GM10248 (cell line): ENCODE measurements at regions not wholly inside any gene's neighbourhood (a gene's known extent, or its start where the extent isn't known, plus 50 kb on each side); places are given as distances from the start of the nearest gene placed in this dataset.

Experiments
- CTCF ChIA-PET: fragments of 300-600 bp; sonication (Branson Sonifier 250); formaldehyde crosslinking; extraction: SDS; loops from one replicate; lab custom pipeline; 2021; ENCODE audit warnings: antibody characterized with exemption; lab: Yijun Ruan, JAX
- POLR2A ChIA-PET: fragments of 350-650 bp; sonication (Branson Sonifier 250); formaldehyde crosslinking; extraction: SDS; loops from one replicate; lab custom pipeline; 2020; ENCODE audit warnings: antibody characterized with exemption; lab: Yijun Ruan, JAX
- DNase-seq: peaks from one replicate; pipeline ENCODE4 v3.0.0; 2012; ENCODE audit errors: extremely low spot score
- TF ChIP-seq, protein P1 (sequence below): IDR thresholded peaks from 2 replicates; pipeline ENCODE4 v1.5.1; 2012; ENCODE audit warnings: mild to moderate bottlenecking, low read depth; ENCODE audit errors: extremely low read depth, missing control alignments, control extremely low read depth

DNA sequence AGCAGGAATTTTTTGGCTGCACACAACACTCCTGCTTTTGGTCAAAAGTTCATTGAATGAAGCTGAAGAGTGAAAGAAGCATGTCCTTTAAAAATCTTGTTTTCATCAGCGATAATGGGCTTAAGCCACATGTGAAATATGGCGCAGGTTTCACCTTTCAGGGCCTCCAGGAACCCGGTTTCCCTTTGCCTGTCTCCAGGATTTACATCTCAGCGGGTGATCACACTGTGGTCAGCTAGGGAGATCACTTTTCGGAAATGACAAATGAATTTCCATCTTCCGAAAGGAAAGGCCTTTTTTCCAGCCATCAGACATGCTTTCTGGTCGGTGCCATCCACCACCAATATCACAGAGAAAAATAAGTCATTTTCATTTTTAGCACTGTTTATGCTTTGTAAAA lies 727.1 kb upstream of the TBX3 start:
- TF ChIP-seq, protein P1, sequence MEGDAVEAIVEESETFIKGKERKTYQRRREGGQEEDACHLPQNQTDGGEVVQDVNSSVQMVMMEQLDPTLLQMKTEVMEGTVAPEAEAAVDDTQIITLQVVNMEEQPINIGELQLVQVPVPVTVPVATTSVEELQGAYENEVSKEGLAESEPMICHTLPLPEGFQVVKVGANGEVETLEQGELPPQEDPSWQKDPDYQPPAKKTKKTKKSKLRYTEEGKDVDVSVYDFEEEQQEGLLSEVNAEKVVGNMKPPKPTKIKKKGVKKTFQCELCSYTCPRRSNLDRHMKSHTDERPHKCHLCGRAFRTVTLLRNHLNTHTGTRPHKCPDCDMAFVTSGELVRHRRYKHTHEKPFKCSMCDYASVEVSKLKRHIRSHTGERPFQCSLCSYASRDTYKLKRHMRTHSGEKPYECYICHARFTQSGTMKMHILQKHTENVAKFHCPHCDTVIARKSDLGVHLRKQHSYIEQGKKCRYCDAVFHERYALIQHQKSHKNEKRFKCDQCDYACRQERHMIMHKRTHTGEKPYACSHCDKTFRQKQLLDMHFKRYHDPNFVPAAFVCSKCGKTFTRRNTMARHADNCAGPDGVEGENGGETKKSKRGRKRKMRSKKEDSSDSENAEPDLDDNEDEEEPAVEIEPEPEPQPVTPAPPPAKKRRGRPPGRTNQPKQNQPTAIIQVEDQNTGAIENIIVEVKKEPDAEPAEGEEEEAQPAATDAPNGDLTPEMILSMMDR = no peak
- CTCF ChIA-PET = no interaction called here
- POLR2A ChIA-PET = no interaction called here
- DNase-seq = no peak

DNA sequence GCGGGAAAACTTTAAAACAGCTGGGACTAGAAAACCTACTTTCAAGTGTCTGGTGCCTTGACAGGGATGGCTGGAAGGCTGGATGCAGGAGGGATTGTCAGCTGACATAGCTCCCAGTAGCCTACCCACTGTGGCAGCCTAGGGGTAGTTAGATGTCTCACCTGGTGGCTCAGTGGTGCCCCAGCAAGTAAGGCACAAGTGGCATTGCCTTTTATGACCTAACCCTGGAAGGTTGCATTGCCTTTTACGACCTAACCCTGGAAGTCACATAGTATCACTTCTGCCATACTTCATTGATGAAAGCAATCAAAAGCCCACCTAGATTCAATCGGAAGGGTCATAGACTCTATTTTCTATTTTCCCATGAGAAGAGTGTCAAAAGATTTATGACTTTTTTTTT lies 724.7 kb upstream of the TBX3 start:
- ChIA-PET CTCF (no interaction called here), POLR2A (interaction anchor here (1.2 kb wide), 1 partner anchor 14 kb away, joined by 4 read pairs; no protein-coding TSS in a partner anchor)
- TF ChIP-seq, protein P1 = no peak

DNA sequence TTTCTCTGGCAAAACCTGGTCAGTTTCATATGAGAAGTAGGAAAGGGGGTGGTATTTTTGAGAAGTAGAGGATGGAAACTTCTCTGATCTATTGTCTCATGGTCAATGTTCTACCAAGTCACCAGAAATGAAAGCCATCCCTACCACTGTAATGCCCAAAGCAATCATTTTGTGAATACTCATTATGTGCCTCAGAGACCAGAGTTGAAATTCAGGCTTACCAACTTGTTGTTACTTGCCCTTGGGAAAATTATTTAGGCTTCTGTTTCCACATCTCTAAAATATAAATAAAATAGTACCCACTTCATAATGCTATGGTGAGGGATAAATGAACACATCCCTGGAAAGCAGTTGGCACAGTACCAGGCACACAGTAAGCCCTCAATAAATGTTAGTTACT lies 723.7 kb upstream of the TBX3 start:
- no peak for DNase-seq
- ChIA-PET CTCF (no interaction called here), POLR2A (interaction anchor here (1.2 kb wide), 1 partner anchor 13 kb away, joined by 4 read pairs; no protein-coding TSS in a partner anchor)
- TF ChIP-seq, protein P1 = no peak

More for the DNA sequence above, 724.7 kb upstream of the TBX3 start:
- DNase-seq = no peak

DNA sequence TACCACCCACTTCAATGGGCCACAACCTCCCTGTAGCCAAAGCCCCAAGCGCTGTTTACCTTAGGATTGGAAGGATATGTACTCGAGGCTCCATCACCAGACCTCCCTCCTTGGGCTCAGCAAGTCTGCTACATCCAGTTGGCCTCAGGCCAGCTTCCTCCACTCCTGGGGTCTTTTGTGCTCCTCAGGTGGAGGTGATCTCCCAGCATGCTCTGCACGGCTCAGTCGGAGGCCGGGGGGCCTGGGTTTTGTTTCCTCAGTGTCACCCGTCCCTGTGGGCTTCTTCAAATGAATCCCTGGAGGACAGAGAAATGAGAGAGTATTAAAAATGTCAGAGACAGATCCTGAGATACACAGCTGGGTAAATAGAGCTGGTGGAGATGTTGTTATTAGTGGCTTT lies 723.1 kb upstream of the TBX3 start:
- ChIA-PET POLR2A (no interaction called here), CTCF (no interaction called here)
- TF ChIP-seq, protein P1 = no peak
- no peak for DNase-seq

DNA sequence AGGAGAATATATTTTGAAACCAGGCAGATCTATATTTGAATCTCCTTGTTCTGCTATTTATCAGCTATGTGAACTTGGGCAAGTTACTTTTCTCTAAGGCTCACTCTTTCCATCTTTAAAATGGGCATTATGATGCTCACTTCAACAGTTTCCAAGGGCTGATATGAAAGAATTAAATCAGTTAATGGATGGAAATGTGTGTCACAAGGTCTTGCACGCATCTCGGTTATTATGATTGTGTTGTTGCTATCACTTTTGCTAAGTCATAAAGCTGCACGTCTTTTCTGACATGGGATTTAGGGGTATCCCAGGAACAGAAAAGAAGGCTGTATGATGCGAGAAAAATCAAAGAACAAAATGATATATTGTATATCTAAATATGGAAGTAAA lies 721.5 kb upstream of the TBX3 start:
- CTCF ChIA-PET = no interaction called here
- TF ChIP-seq, protein P1 = no peak
- no peak for DNase-seq
- POLR2A ChIA-PET = no interaction called here

DNA sequence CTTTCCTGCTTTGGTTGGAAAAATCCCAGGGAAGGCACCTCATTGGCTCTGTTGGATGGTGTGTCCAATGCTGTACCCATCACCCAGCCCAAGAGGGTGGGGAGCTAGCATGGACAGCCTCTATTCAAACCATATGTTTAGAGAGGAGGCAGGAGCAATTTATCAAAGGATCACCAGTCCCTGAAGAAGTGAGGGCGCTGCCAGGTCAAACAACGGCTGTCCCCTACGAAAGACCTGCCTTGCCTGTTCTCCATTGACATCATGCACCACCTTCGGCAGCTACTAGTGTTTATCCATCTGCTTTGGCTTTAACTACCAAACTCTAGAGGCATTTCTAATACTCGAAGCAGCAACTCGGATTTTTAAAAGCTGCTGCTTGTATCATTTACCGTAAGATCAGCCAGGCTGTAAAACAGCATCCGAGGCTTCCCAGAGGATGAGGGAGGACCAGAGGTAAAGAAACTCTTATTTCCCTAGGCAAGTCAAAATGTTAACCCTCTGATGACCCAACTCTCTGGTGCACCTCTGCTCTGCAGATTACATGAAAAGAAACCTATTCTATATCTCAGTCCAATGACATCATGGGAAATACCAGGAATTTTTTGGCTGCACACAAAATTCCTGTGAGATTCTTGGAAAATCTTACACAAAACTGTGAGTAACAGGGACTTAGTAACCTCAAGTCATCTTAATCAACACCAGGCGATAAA lies 720.9 kb upstream of the TBX3 start:
- ChIA-PET POLR2A (no interaction called here), CTCF (no interaction called here)
- TF ChIP-seq, protein P1 = no peak
- no peak for DNase-seq
